ENCODE measurements at regions not wholly inside any gene's neighbourhood (a gene's known extent, or its start where the extent isn't known, plus 50 kb on each side); places are given as distances from the start of the nearest gene placed in this dataset.

DNA sequence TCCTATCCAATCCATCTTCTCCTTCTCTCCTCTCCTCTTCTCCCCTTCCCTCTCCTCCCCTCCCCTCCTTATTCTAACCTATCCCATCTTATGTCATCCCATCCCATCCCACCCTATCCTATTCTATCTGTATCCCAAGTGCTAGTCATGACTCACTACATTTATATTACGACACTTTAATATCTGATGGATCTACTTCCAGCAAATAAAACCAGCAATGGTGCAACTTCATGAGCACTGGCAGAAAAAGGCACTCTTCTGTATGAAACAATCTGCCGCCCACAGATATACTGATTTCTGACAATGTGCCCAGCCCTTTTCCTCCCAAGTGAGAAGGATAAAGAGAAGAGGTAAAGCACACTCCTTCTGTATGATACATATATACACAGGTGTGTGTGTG is 86.6 kb upstream of the ANKH start:
- TF ChIP-seq, protein P1, sequence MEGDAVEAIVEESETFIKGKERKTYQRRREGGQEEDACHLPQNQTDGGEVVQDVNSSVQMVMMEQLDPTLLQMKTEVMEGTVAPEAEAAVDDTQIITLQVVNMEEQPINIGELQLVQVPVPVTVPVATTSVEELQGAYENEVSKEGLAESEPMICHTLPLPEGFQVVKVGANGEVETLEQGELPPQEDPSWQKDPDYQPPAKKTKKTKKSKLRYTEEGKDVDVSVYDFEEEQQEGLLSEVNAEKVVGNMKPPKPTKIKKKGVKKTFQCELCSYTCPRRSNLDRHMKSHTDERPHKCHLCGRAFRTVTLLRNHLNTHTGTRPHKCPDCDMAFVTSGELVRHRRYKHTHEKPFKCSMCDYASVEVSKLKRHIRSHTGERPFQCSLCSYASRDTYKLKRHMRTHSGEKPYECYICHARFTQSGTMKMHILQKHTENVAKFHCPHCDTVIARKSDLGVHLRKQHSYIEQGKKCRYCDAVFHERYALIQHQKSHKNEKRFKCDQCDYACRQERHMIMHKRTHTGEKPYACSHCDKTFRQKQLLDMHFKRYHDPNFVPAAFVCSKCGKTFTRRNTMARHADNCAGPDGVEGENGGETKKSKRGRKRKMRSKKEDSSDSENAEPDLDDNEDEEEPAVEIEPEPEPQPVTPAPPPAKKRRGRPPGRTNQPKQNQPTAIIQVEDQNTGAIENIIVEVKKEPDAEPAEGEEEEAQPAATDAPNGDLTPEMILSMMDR (IDR thresholded peaks at IDR 0.05; ENCODE audit: low read depth, low read length), result no peak
- TF ChIP-seq EZH2phosphoT487 (IDR thresholded peaks at IDR 0.05; ENCODE audit: low read depth), result no peak

All from OCI-LY3 (cell line).